HEK293T (cell line): ENCODE measurements at regions not wholly inside any gene's neighbourhood (a gene's known extent, or its start where the extent isn't known, plus 50 kb on each side); places are given as distances from the start of the nearest gene placed in this dataset.

ENCODE experiments used
- CTCF ChIA-PET: fragments of 350-600 bp; formaldehyde crosslinking; extraction: SDS; loops from one replicate; lab custom pipeline; 2021; ENCODE audit warnings: antibody characterized with exemption, inconsistent platforms; lab: Yijun Ruan, JAX
- POLR2A ChIA-PET: fragments of 350-600 bp; formaldehyde crosslinking; extraction: SDS; loops from one replicate; lab custom pipeline; 2020; ENCODE audit warnings: antibody characterized with exemption, inconsistent platforms; lab: Yijun Ruan, JAX
- DNase-seq: peaks from one replicate; pipeline ENCODE4 v3.0.0; 2012; ENCODE audit warnings: mixed read lengths; ENCODE audit errors: extremely low spot score
- ARNT ChIP-seq: fragments of 450-650 bp; IDR thresholded peaks from 2 replicates; pipeline ENCODE4 v1.6.1; 2017; ENCODE audit warnings: mild to moderate bottlenecking
- BHLHE40 ChIP-seq: fragments of 450-650 bp; IDR thresholded peaks from 2 replicates; pipeline ENCODE4 v1.6.1; 2016; ENCODE audit warnings: mild to moderate bottlenecking, moderate library complexity, borderline replicate concordance
- CTBP1 ChIP-seq: fragments of 450-650 bp; IDR thresholded peaks from 2 replicates; pipeline ENCODE4 v1.6.1; 2016; ENCODE audit warnings: borderline replicate concordance
- ELF4 ChIP-seq: fragments of 450-650 bp; IDR thresholded peaks from 2 replicates; pipeline ENCODE4 v1.6.1; 2017; ENCODE audit warnings: antibody characterized with exemption
- FOXA1 ChIP-seq: fragments of 450-650 bp; IDR thresholded peaks from 2 replicates; pipeline ENCODE4 v1.6.1; 2016; ENCODE audit warnings: mild to moderate bottlenecking
- FOXK2 ChIP-seq: fragments of 450-650 bp; IDR thresholded peaks from 2 replicates; pipeline ENCODE4 v1.6.1; 2016; ENCODE audit warnings: mild to moderate bottlenecking
- FOXM1 ChIP-seq: fragments of 450-650 bp; IDR thresholded peaks from 2 replicates; pipeline ENCODE4 v1.6.1; 2017; ENCODE audit warnings: mild to moderate bottlenecking, borderline replicate concordance
- HDGF ChIP-seq: fragments of 450-650 bp; IDR thresholded peaks from 2 replicates; pipeline ENCODE4 v1.6.1; 2017; ENCODE audit warnings: antibody characterized with exemption, borderline replicate concordance
- L3MBTL2 ChIP-seq: fragments of 450-650 bp; conservative IDR thresholded peaks from 2 replicates; pipeline ENCODE4 v1.6.1; 2016; ENCODE audit warnings: mild to moderate bottlenecking
- LEF1 ChIP-seq: fragments of 450-650 bp; IDR thresholded peaks from 2 replicates; pipeline ENCODE4 v1.6.1; 2017; ENCODE audit warnings: mild to moderate bottlenecking, borderline replicate concordance
- NFRKB ChIP-seq: fragments of 450-650 bp; IDR thresholded peaks from 2 replicates; pipeline ENCODE4 v1.6.1; 2016; ENCODE audit warnings: mild to moderate bottlenecking, moderate library complexity
- SP1 ChIP-seq: fragments of 450-650 bp; IDR thresholded peaks from 2 replicates; pipeline ENCODE4 v1.6.1; 2017
- SUZ12 ChIP-seq: fragments of 450-650 bp; IDR thresholded peaks from 2 replicates; pipeline ENCODE4 v1.6.1; 2016; ENCODE audit warnings: mild to moderate bottlenecking
- TARDBP ChIP-seq: fragments of 450-650 bp; IDR thresholded peaks from 2 replicates; pipeline ENCODE4 v1.6.1; 2016
- ZNF384 ChIP-seq: fragments of 450-650 bp; IDR thresholded peaks from 2 replicates; pipeline ENCODE4 v1.6.1; 2016
- TF ChIP-seq, protein P1 (sequence below): fragments of 450-650 bp; IDR thresholded peaks from 2 replicates; pipeline ENCODE4 v1.6.1; 2016

DNA sequence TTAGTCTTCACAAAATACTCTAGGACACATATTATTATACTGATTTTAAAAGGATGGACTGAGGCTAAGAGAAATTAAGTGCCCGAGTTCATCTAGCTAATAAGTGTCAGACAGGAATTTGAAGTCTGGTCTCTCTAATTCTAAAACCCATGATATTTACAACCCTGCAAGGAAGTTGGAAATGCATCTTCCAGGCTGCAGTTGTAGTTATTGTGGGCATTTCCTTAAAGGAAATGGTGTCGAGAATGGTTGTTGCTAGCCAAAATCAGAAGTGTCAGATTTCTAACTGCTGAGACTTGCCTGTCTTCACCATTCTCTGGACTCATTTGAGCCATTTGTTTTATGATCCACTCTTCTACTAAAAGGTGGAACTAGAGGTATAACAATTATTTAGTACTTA is 82.5 kb downstream of the FAT4 start:
- TF ChIP-seq FOXM1 (no peak), L3MBTL2 (no peak), SUZ12 (no peak), BHLHE40 (no peak), TARDBP (no peak), FOXA1 (no peak), ELF4 (no peak), FOXK2 (no peak), HDGF (no peak), LEF1 (no peak), ARNT (no peak), CTBP1 (no peak), SP1 (no peak), ZNF384 (no peak), NFRKB (no peak)
- TF ChIP-seq, protein P1, sequence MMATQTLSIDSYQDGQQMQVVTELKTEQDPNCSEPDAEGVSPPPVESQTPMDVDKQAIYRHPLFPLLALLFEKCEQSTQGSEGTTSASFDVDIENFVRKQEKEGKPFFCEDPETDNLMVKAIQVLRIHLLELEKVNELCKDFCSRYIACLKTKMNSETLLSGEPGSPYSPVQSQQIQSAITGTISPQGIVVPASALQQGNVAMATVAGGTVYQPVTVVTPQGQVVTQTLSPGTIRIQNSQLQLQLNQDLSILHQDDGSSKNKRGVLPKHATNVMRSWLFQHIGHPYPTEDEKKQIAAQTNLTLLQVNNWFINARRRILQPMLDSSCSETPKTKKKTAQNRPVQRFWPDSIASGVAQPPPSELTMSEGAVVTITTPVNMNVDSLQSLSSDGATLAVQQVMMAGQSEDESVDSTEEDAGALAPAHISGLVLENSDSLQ = no peak
- CTCF ChIA-PET = no interaction called here
- POLR2A ChIA-PET = no interaction called here
- no peak for DNase-seq

DNA sequence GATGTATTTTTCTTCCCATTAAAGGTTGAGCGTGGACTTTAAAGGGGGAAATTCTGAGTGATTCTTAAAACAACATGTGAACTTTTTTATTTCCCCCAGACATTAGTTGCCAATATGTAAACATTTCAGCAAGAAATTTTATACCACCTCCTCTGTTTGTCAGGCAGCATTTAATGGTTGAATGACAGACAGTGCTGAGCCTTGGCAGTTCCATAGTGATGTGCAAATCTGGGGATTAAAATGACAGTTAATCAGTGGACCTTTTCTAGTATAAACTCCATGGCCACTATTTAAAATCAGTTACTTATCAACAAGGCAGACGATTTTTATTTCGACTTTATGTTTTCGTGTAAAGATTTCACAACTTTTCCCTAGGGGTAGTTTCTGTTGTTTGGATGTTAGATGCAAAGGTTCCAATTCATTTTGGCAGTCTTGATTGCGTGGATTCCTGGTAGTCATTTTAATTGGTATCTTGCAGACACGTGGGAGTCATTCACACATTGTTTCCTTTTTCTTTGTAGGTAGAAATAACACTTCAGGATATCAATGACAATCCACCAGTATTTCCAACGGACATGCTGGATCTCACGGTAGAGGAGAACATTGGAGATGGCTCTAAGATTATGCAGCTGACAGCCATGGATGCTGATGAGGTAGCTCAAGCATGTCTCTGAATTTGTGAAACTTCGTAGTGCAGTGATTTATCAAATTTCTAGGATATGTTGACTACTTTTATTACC is 83.7 kb downstream of the FAT4 start:
- no peak for TF ChIP-seq HDGF
- TF ChIP-seq ELF4 = no peak
- no peak for TF ChIP-seq FOXK2
- no peak for TF ChIP-seq SP1
- no peak for TF ChIP-seq L3MBTL2
- no peak for TF ChIP-seq LEF1
- TF ChIP-seq SUZ12 = no peak
- TF ChIP-seq, protein P1 = peak; percentile 51
- no peak for TF ChIP-seq CTBP1
- ChIA-PET CTCF (no interaction called here), POLR2A (no interaction called here)
- no peak for DNase-seq

GRCh38 chr4:125400756-125401155 is 86.0 kb downstream of the FAT4 start:
- ChIA-PET CTCF (no interaction called here), POLR2A (no interaction called here)
- DNase-seq = no peak
- TF ChIP-seq ELF4 = no peak
- no peak for TF ChIP-seq HDGF
- no peak for TF ChIP-seq FOXK2
- TF ChIP-seq SP1 = no peak
- no peak for TF ChIP-seq L3MBTL2
- TF ChIP-seq CTBP1 = no peak

DNA sequence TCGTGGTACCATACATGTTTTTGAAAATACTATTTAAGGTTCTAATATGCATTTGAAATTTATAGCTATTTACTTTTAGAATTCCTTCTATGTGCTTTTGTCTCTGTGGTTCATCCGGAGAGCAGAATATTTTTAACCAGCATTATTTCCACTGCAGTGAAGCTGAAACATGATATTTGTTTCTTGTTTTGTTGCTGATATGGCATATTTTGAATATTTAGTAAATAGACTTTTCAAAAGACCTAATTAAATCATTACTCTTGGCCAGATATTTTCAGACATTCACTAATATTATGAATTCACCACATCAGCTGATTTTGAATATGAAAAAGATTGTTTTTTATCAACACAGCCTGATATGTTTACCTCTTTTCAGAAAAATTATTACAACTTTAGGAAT is 87.0 kb downstream of the FAT4 start:
- TF ChIP-seq ARNT (no peak), CTBP1 (no peak), L3MBTL2 (no peak), FOXA1 (no peak), ZNF384 (no peak), BHLHE40 (no peak), SUZ12 (no peak), ELF4 (no peak)
- DNase-seq = no peak
- CTCF ChIA-PET = no interaction called here
- POLR2A ChIA-PET = no interaction called here

DNA sequence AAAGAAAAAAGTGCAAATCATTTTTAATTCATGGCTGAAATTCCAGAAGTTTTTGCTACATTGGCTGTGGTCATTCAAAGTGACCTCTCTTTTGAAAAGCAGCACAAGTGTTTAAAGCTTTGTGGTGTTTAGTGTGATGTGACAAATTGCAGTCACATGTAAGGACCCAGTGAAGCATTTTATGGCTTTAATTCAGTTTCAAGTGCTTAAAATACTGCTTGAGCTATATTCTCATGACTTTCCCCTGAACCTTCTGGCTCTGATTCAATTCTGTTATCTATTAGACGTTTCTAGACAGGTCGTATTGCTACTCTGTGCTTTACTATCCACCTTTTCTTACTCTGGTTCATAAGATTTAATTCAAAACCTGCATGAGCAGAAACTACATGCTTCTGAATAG is 105.8 kb downstream of the FAT4 start:
- TF ChIP-seq FOXA1 = no peak
- TF ChIP-seq, protein P1 = peak; percentile 41; the same call in 1 of the 2 replicates
- DNase-seq = peak; percentile 12
- ChIA-PET CTCF (no interaction called here), POLR2A (no interaction called here)

- no peak for TF ChIP-seq FOXA1
- TF ChIP-seq ELF4 = no peak
- no peak for TF ChIP-seq ZNF384
- TF ChIP-seq LEF1 = no peak
- TF ChIP-seq SP1 = no peak
- TF ChIP-seq SUZ12 = no peak
- TF ChIP-seq ARNT = no peak
- no peak for TF ChIP-seq CTBP1
- no peak for TF ChIP-seq BHLHE40
- TF ChIP-seq HDGF = no peak
- TF ChIP-seq, protein P1 = no peak
- ChIA-PET POLR2A (no interaction called here), CTCF (no interaction called here)
- no peak for DNase-seq
Observed at GRCh38 chr4:125421547-125421946, 106.8 kb downstream of the FAT4 start.
